Breast epithelium (tissue), 4 donors: ENCODE measurements at regions not wholly inside any gene's neighbourhood (a gene's known extent, or its start where the extent isn't known, plus 50 kb on each side); places are given as distances from the start of the nearest gene placed in this dataset.

ENCODE experiments used
- DNase-seq, 2 donors: peaks; one replicate each; pipeline ENCODE4 v3.0.0-alpha.2; 2019; ENCODE audit warnings: low spot score in 2 of 2
- H3K27ac ChIP-seq, 2 donors: fragments of 200-600 bp; sonication (generic) in 1 of 2; one replicate each; pipeline ENCODE4 v1.5.1; 2016 to 2019; ENCODE audit warnings: mild to moderate bottlenecking in 1 of 2
- H3K27me3 ChIP-seq, 2 donors: fragments of 200-600 bp; sonication (generic) in 1 of 2; one replicate each; pipeline versions ENCODE4 v1.5.1 to v1.6.0; 2017 to 2019; ENCODE audit warnings: control low read depth in 1 of 2, mild to moderate bottlenecking in 1 of 2
- H3K36me3 ChIP-seq: fragments of 200-600 bp; one replicate; pipeline ENCODE4 v1.5.1; 2019
- H3K4me1 ChIP-seq, 2 donors: fragments of 200-600 bp; sonication (generic); one replicate each; pipeline ENCODE4 v1.5.1; 2016 to 2019; ENCODE audit warnings: control low read depth in 1 of 2
- H3K4me3 ChIP-seq, 3 donors: fragments of 200-600 bp; sonication (generic); 1 replicate in 2 of 3; 2 replicates in 1 of 3; pipeline ENCODE4 v1.5.1; 2016 to 2019; ENCODE audit warnings: mild to moderate bottlenecking in 3 of 3, moderate library complexity in 2 of 3
- H3K9me3 ChIP-seq, 2 donors: fragments of 200-600 bp; sonication (generic) in 1 of 2; one replicate each; pipeline ENCODE4 v1.5.1; 2016 to 2019; ENCODE audit warnings: control low read depth in 1 of 2
- POLR2A ChIP-seq: fragments of 450-650 bp; IDR thresholded peaks from one replicate; pipeline ENCODE4 v1.6.1; 2016; ENCODE audit warnings: antibody characterized with exemption, mild to moderate bottlenecking, moderate library complexity
- POLR2AphosphoS5 ChIP-seq, 3 donors: sonication (generic); formaldehyde crosslinking; IDR thresholded peaks; one replicate each; pipeline ENCODE4 v1.6.1; 2017; ENCODE audit warnings: antibody characterized with exemption in 3 of 3
- intact Hi-C: fragments of 100-400 bp; cut with DNase I; formaldehyde crosslinking; loops from one replicate; pipeline ENCODE4 v1.15.1; 2023; ENCODE audit warnings: low total_unique reads
- TF ChIP-seq, protein P1 (sequence below), 3 donors: fragments of 450-650 bp; IDR thresholded peaks; one replicate each; pipeline ENCODE4 v1.5.1; 2016 to 2017; ENCODE audit warnings: antibody characterized with exemption in 3 of 3, mild to moderate bottlenecking in 3 of 3, moderate library complexity in 3 of 3

GRCh38 chrX:97860226-97860625 lies 976.5 kb downstream of the RPA4 start:
- H3K4me3 ChIP-seq: no peak overlapping the region
- H3K4me1 ChIP-seq: no peaks in the 10 kb centered on the region
- no peaks in the 10 kb centered on the region for H3K36me3 ChIP-seq
- intact Hi-C loops: no loop called here
- peaks cover 0 to 26% of the 10 kb centered on the region in 2 donors for H3K27me3 ChIP-seq
- no peak for DNase-seq
- H3K27ac ChIP-seq: no peak overlapping the region
- no peaks in the 10 kb centered on the region for H3K9me3 ChIP-seq
- no peak for TF ChIP-seq POLR2AphosphoS5 (IDR thresholded peaks at IDR 0.05)
- TF ChIP-seq POLR2A: no peak
- TF ChIP-seq, protein P1, sequence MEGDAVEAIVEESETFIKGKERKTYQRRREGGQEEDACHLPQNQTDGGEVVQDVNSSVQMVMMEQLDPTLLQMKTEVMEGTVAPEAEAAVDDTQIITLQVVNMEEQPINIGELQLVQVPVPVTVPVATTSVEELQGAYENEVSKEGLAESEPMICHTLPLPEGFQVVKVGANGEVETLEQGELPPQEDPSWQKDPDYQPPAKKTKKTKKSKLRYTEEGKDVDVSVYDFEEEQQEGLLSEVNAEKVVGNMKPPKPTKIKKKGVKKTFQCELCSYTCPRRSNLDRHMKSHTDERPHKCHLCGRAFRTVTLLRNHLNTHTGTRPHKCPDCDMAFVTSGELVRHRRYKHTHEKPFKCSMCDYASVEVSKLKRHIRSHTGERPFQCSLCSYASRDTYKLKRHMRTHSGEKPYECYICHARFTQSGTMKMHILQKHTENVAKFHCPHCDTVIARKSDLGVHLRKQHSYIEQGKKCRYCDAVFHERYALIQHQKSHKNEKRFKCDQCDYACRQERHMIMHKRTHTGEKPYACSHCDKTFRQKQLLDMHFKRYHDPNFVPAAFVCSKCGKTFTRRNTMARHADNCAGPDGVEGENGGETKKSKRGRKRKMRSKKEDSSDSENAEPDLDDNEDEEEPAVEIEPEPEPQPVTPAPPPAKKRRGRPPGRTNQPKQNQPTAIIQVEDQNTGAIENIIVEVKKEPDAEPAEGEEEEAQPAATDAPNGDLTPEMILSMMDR (IDR thresholded peaks at IDR 0.05): no peak

- no peak for TF ChIP-seq POLR2AphosphoS5 (IDR thresholded peaks at IDR 0.05)
- no peak for TF ChIP-seq POLR2A
- TF ChIP-seq, protein P1 (IDR thresholded peaks at IDR 0.05): no peak
- Histone ChIP-seq H3K4me3 (no peak overlapping the region), H3K9me3 (no peaks in the 10 kb centered on the region), H3K36me3 (no peaks in the 10 kb centered on the region), H3K27ac (no peak overlapping the region), H3K4me1 (no peaks in the 10 kb centered on the region), H3K27me3 (peaks cover 0 to 21% of the 10 kb centered on the region in 2 donors)
- no peak for DNase-seq
- intact Hi-C loops: no loop called here
Measured at GRCh38 chrX:97863261-97863660, 979.6 kb downstream of the RPA4 start.

DNA sequence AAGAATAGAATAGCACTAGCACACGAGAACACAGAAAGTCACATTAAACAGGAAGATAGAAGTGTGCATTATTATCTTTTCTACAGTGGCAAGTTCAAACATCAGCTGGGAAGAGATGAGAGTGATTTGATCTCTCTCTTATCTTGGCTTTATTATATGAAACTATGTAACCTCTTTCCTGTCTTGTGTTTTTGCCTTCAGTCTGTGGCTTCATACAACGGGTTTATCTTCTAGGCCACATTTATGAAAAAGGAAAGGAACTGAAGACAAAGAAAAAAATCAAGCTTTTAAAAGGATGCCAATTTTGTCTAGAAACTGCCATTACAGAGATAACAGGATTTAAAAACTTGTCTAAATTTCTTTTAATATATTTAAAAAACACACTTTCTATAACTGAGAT lies 983.6 kb downstream of the RPA4 start:
- intact Hi-C loops: no loop called here
- Histone ChIP-seq H3K4me1 (no peaks in the 10 kb centered on the region), H3K27ac (no peak overlapping the region), H3K9me3 (no peaks in the 10 kb centered on the region), H3K27me3 (peaks cover 0 to 25% of the 10 kb centered on the region in 2 donors), H3K4me3 (no peak overlapping the region), H3K36me3 (no peaks in the 10 kb centered on the region)
- DNase-seq: no peak
- TF ChIP-seq, protein P1 (IDR thresholded peaks at IDR 0.05): no peak
- TF ChIP-seq POLR2AphosphoS5 (IDR thresholded peaks at IDR 0.05): no peak
- TF ChIP-seq POLR2A: no peak

DNA sequence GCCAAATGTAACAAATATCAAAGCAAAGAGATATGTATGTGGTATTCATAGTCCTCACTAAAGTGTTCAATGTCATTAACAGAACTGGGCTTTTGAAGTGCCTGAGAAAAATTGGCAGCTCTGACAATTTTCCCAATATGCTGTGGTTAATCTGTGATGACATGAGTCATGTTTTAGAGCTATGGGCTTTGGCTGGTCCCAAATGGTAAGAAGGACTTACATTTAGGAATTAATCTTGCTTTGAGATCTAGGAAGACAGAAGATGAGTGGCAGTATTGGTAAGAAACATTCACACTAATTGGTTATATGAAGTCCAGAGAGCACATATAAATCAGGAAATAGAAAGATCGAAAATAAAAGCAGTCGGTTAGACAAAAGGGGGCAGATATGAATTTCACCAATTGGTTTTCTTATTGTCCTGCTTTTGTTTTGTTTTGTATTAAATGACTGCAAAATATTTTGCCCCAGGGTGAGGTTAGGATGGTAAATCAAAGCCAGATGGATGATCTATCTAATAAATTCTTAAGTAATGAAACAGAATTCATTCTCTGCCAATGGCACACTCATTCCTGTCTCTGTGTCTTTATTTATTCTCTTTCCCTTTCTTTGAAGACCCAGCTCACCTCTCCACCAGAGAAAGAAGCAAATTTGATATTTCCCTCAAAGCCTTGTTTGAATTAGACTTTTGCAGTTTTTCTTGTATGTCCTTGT lies 993.1 kb downstream of the RPA4 start:
- H3K9me3 ChIP-seq: no peaks in the 10 kb centered on the region
- no peak for TF ChIP-seq POLR2A
- TF ChIP-seq, protein P1 (IDR thresholded peaks at IDR 0.05): no peak
- no peak for TF ChIP-seq POLR2AphosphoS5 (IDR thresholded peaks at IDR 0.05)
- intact Hi-C loops: no loop called here
- H3K27ac ChIP-seq: no peak overlapping the region
- no peaks in the 10 kb centered on the region for H3K4me1 ChIP-seq
- H3K27me3 ChIP-seq: peaks cover 0 to 20% of the 10 kb centered on the region in 2 donors
- no peaks in the 10 kb centered on the region for H3K36me3 ChIP-seq
- DNase-seq: no peak
- no peak overlapping the region for H3K4me3 ChIP-seq

DNA sequence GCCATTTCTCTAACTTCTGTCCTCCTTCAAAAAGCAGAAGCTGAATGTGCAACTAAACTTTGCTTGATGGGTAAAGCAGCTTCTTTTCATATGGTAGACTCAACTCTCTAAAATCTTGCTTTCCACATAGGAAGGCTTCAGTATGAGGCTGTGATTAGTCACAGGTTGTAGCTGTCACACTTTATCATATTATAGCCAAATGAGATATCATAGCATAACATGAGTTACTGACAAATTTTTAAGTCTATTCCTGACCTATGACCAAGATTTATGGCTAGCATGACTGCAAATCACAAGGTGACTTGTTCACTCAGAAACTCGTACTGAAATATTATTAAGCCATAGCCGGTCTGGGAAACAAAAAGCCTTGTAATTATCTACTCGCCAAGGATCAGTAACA lies 998.6 kb downstream of the RPA4 start:
- no peak for DNase-seq
- intact Hi-C loops: no loop called here

More for the DNA sequence above, 998.6 kb downstream of the RPA4 start:
- Histone ChIP-seq H3K4me3 (no peak overlapping the region), H3K4me1 (no peaks in the 10 kb centered on the region), H3K27ac (no peak overlapping the region), H3K36me3 (no peaks in the 10 kb centered on the region), H3K27me3 (peaks cover 0 to 24% of the 10 kb centered on the region in 2 donors), H3K9me3 (no peaks in the 10 kb centered on the region)
- TF ChIP-seq POLR2A: no peak
- TF ChIP-seq POLR2AphosphoS5 (IDR thresholded peaks at IDR 0.05): no peak
- TF ChIP-seq, protein P1 (IDR thresholded peaks at IDR 0.05): no peak
